ENCODE measurements at regions not wholly inside any gene's neighbourhood (a gene's known extent, or its start where the extent isn't known, plus 50 kb on each side); places are given as distances from the start of the nearest gene placed in this dataset.

DNA sequence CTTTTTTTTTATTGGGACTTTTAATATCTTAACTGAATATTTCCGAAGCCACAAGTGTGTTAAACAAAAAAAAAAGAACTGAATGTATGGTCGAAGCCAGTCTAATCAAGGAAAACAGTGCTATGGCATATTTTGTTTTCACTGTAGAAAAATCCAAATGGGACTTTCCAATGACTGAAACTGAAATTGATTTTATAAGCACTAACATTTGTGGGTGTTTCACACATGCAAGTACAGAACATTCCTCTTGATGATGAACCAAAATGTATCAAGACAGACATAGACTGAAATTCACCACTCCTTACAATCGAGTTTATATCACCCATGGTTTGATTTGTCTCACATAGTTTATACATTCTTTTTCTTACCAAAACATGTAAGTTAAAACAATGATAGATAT, 1026.8 kb downstream of the CDH18 start:
- no peaks in the 10 kb centered on the region for H3K4me1 ChIP-seq (ENCODE audit: control insufficient read depth, insufficient read depth, low read length, poor library complexity, severe bottlenecking)
- Mint-ChIP-seq H3K9me3 (peaks cover 0 to 7% (median 0%) of the 10 kb centered on the region in 7 donors), H3K4me3 (no peak overlapping the region), H3K4me1 (no peaks in the 10 kb centered on the region), H3K36me3 (no peaks in the 10 kb centered on the region), H3K27me3 (no peaks in the 10 kb centered on the region), H3K27ac (no peak overlapping the region)
- no peaks in the 10 kb centered on the region for H3K36me3 ChIP-seq (ENCODE audit: control insufficient read depth, insufficient read depth, low read length)
- H3K27me3 ChIP-seq (ENCODE audit: control insufficient read depth, insufficient read depth, low read length) = no peaks in the 10 kb centered on the region
- ATAC-seq (ENCODE audit: low read depth in 2 of 2) = no peak
- no peaks in the 10 kb centered on the region for H3K9me3 ChIP-seq (ENCODE audit: control insufficient read depth in 2 of 2, low read length in 2 of 2)
- no peak overlapping the region for H3K27ac ChIP-seq (ENCODE audit: insufficient read depth, low read length, poor library complexity, severe bottlenecking)
- H3K4me3 ChIP-seq (ENCODE audit: low read depth, low read length) = no peak overlapping the region
- DNase-seq = no peak

DNA sequence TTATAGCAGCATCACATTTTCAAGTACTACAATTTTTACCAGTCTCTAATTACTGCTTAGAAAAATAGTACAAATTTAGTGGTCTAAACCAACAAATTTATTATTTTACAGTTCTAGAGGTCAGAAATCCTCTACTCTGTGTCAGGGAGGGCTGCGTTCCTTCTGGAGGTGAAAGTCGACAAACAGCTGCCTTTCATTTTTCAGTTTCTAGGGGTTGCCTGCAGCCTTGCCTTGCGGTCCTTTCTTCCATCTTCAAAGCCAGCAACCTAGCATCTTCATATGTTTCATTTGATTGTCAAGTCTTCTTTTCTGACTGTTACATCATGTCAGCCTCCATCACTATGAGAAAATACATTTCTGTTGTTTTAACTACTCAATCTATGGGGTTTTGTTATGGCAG, 1022.1 kb downstream of the CDH18 start:
- Mint-ChIP-seq H3K4me1 (no peaks in the 10 kb centered on the region), H3K9me3 (peaks cover 0 to 13% (median 4%) of the 10 kb centered on the region in 7 donors), H3K27ac (no peak overlapping the region), H3K4me3 (no peak overlapping the region), H3K27me3 (no peaks in the 10 kb centered on the region), H3K36me3 (no peaks in the 10 kb centered on the region)
- H3K27me3 ChIP-seq (ENCODE audit: control insufficient read depth, insufficient read depth, low read length) = no peaks in the 10 kb centered on the region
- no peak for DNase-seq
- H3K4me1 ChIP-seq (ENCODE audit: control insufficient read depth, insufficient read depth, low read length, poor library complexity, severe bottlenecking) = no peaks in the 10 kb centered on the region
- no peak overlapping the region for H3K27ac ChIP-seq (ENCODE audit: insufficient read depth, low read length, poor library complexity, severe bottlenecking)
- no peak for ATAC-seq (ENCODE audit: low read depth in 2 of 2)
- no peaks in the 10 kb centered on the region for H3K36me3 ChIP-seq (ENCODE audit: control insufficient read depth, insufficient read depth, low read length)
- H3K4me3 ChIP-seq (ENCODE audit: low read depth, low read length) = no peak overlapping the region
- no peaks in the 10 kb centered on the region for H3K9me3 ChIP-seq (ENCODE audit: control insufficient read depth in 2 of 2, low read length in 2 of 2)

DNA sequence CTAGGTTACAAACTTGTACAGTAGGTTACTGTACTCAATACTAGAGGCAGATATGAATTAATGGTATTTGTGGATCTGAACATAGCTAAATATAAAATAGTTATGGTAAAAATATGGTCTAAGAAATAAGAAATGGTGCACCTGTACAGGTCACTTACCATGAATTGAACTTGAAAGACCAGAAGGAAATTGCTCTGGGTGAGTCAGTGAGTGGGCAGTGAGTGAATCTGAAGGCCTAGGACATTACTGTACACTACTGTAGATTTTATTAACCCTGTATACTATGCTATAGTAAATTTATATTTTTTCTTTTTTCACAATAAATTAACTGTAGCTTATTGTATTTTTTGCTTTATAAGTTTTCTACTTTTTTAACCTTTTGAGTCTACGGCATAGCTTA, 1020.4 kb downstream of the CDH18 start:
- H3K27me3 Mint-ChIP-seq = no peaks in the 10 kb centered on the region
- H3K9me3 ChIP-seq (ENCODE audit: control insufficient read depth in 2 of 2, low read length in 2 of 2) = no peaks in the 10 kb centered on the region
- no peak overlapping the region for H3K4me3 ChIP-seq (ENCODE audit: low read depth, low read length)
- H3K9me3 Mint-ChIP-seq = peaks cover 0 to 13% (median 4%) of the 10 kb centered on the region in 7 donors
- no peak for ATAC-seq (ENCODE audit: low read depth in 2 of 2)
- H3K27ac ChIP-seq (ENCODE audit: insufficient read depth, low read length, poor library complexity, severe bottlenecking) = no peak overlapping the region
- H3K4me1 ChIP-seq (ENCODE audit: control insufficient read depth, insufficient read depth, low read length, poor library complexity, severe bottlenecking) = no peaks in the 10 kb centered on the region
- no peak for DNase-seq
- H3K27ac Mint-ChIP-seq = no peak overlapping the region
- H3K4me3 Mint-ChIP-seq = no peak overlapping the region
- H3K36me3 Mint-ChIP-seq = no peaks in the 10 kb centered on the region
- no peaks in the 10 kb centered on the region for H3K36me3 ChIP-seq (ENCODE audit: control insufficient read depth, insufficient read depth, low read length)
- H3K27me3 ChIP-seq (ENCODE audit: control insufficient read depth, insufficient read depth, low read length) = no peaks in the 10 kb centered on the region
- no peaks in the 10 kb centered on the region for H3K4me1 Mint-ChIP-seq

DNA sequence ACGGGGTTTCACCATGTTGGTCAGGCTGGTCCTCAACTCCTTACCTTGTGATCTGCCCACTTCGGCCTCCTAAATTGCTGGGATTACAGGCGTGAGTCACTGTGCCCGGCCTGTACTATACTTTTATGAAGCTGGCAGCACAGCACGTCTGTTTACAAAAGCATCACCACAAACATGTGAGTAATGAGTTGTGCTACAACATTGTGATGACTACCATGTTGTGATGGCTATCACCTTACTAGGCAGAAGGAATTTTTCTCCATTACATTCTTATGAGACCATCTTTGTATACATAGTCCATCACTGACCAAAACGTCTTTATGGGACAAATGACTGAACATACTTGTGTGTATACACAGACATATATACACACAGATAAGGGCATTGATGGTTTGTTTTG, 1019.0 kb downstream of the CDH18 start:
- no peaks in the 10 kb centered on the region for H3K27me3 ChIP-seq (ENCODE audit: control insufficient read depth, insufficient read depth, low read length)
- no peak overlapping the region for H3K4me3 Mint-ChIP-seq
- no peak overlapping the region for H3K27ac ChIP-seq (ENCODE audit: insufficient read depth, low read length, poor library complexity, severe bottlenecking)
- H3K4me1 Mint-ChIP-seq = no peaks in the 10 kb centered on the region
- H3K36me3 Mint-ChIP-seq = no peaks in the 10 kb centered on the region
- H3K36me3 ChIP-seq (ENCODE audit: control insufficient read depth, insufficient read depth, low read length) = no peaks in the 10 kb centered on the region
- no peak overlapping the region for H3K27ac Mint-ChIP-seq
- no peaks in the 10 kb centered on the region for H3K9me3 ChIP-seq (ENCODE audit: control insufficient read depth in 2 of 2, low read length in 2 of 2)
- H3K4me3 ChIP-seq (ENCODE audit: low read depth, low read length) = no peak overlapping the region
- H3K27me3 Mint-ChIP-seq = no peaks in the 10 kb centered on the region
- ATAC-seq (ENCODE audit: low read depth in 2 of 2) = no peak
- DNase-seq = no peak
- H3K9me3 Mint-ChIP-seq = peaks cover 1 to 13% (median 4%) of the 10 kb centered on the region in 7 donors
- no peaks in the 10 kb centered on the region for H3K4me1 ChIP-seq (ENCODE audit: control insufficient read depth, insufficient read depth, low read length, poor library complexity, severe bottlenecking)

DNA sequence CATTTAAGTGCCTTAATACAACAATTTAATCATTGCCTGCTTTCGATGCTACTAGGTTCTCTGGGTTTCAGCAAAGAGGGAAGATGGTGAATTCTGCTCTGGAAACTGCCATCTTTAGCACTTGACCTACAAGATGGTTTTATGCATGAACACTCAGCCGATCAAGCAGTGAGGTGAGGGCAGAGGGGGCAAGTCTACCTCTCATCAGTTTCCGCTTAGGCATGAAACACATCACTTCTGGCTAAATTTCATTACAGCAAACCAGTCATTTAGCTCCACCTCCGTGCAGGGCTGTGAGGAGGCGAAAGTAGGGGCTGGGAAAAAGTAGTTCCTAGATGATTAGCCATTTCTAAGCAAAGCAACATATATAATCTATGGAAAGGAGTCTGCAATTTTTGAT, 1018.0 kb downstream of the CDH18 start:
- Histone ChIP-seq H3K27me3 (ENCODE audit: control insufficient read depth, insufficient read depth, low read length) (no peaks in the 10 kb centered on the region), H3K9me3 (ENCODE audit: control insufficient read depth in 2 of 2, low read length in 2 of 2) (no peaks in the 10 kb centered on the region), H3K4me1 (ENCODE audit: control insufficient read depth, insufficient read depth, low read length, poor library complexity, severe bottlenecking) (no peaks in the 10 kb centered on the region), H3K27ac (ENCODE audit: insufficient read depth, low read length, poor library complexity, severe bottlenecking) (no peak overlapping the region), H3K4me3 (ENCODE audit: low read depth, low read length) (no peak overlapping the region), H3K36me3 (ENCODE audit: control insufficient read depth, insufficient read depth, low read length) (no peaks in the 10 kb centered on the region)
- peaks cover 1 to 9% (median 4%) of the 10 kb centered on the region in 7 donors for H3K9me3 Mint-ChIP-seq
- DNase-seq (no peak), ATAC-seq (ENCODE audit: low read depth in 2 of 2) (no peak)
- H3K36me3 Mint-ChIP-seq = no peaks in the 10 kb centered on the region
- no peak overlapping the region for H3K27ac Mint-ChIP-seq
- H3K27me3 Mint-ChIP-seq = no peaks in the 10 kb centered on the region
- no peak overlapping the region for H3K4me3 Mint-ChIP-seq
- no peaks in the 10 kb centered on the region for H3K4me1 Mint-ChIP-seq

DNA sequence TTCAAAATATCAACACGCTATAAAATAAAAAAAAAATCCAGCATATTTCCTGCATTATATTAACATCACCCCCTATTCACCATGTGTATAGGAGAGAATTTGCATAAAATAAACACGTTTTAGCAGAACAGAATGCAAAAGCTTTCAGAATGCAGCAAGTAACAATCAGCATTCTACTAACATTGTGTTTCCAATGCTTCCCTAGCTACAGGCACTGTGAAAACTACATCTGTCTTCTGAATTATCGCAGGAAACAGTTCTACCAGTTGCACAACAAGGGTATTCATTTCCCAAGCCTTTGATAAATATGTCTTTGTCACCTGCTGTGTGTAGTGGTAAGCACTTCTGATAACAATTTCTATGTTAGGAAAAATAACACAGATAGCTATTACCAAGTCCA, 1015.8 kb downstream of the CDH18 start:
- H3K9me3 ChIP-seq (ENCODE audit: control insufficient read depth in 2 of 2, low read length in 2 of 2) = no peaks in the 10 kb centered on the region
- Mint-ChIP-seq H3K9me3 (peaks cover 1 to 6% (median 2%) of the 10 kb centered on the region in 7 donors), H3K4me3 (no peak overlapping the region), H3K36me3 (no peaks in the 10 kb centered on the region), H3K27me3 (no peaks in the 10 kb centered on the region), H3K4me1 (no peaks in the 10 kb centered on the region), H3K27ac (no peak overlapping the region)
- H3K27ac ChIP-seq (ENCODE audit: insufficient read depth, low read length, poor library complexity, severe bottlenecking) = no peak overlapping the region
- H3K4me1 ChIP-seq (ENCODE audit: control insufficient read depth, insufficient read depth, low read length, poor library complexity, severe bottlenecking) = no peaks in the 10 kb centered on the region
- no peaks in the 10 kb centered on the region for H3K36me3 ChIP-seq (ENCODE audit: control insufficient read depth, insufficient read depth, low read length)
- ATAC-seq (ENCODE audit: low read depth in 2 of 2) = no peak
- H3K4me3 ChIP-seq (ENCODE audit: low read depth, low read length) = no peak overlapping the region
- DNase-seq = no peak
- no peaks in the 10 kb centered on the region for H3K27me3 ChIP-seq (ENCODE audit: control insufficient read depth, insufficient read depth, low read length)

DNA sequence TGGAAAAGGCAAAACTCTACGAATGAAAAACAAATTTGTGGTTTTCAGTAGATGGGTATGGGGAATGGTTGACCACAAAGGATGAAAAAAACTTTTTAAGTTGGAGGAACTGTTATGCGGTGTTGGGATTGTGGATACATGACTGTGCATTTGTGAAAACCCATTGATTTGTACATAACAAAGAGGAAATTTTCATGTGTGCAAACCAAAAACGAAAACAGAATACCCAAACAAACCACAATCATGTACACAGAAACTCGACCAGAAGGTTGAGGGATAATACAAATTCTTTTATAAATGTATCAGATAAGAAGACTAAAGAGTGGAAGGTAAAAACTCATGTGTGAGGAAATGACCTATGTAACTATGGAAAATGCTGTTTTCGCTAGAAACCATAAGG, 1012.4 kb downstream of the CDH18 start:
- Mint-ChIP-seq H3K27ac (no peak overlapping the region), H3K4me3 (no peak overlapping the region), H3K36me3 (no peaks in the 10 kb centered on the region), H3K4me1 (no peaks in the 10 kb centered on the region), H3K9me3 (peaks cover 0 to 6% (median 1%) of the 10 kb centered on the region in 7 donors), H3K27me3 (no peaks in the 10 kb centered on the region)
- H3K9me3 ChIP-seq (ENCODE audit: control insufficient read depth in 2 of 2, low read length in 2 of 2) = no peaks in the 10 kb centered on the region
- ATAC-seq (ENCODE audit: low read depth in 2 of 2) (no peak), DNase-seq (no peak)
- H3K4me3 ChIP-seq (ENCODE audit: low read depth, low read length) = no peak overlapping the region
- no peak overlapping the region for H3K27ac ChIP-seq (ENCODE audit: insufficient read depth, low read length, poor library complexity, severe bottlenecking)
- H3K4me1 ChIP-seq (ENCODE audit: control insufficient read depth, insufficient read depth, low read length, poor library complexity, severe bottlenecking) = no peaks in the 10 kb centered on the region
- no peaks in the 10 kb centered on the region for H3K36me3 ChIP-seq (ENCODE audit: control insufficient read depth, insufficient read depth, low read length)
- H3K27me3 ChIP-seq (ENCODE audit: control insufficient read depth, insufficient read depth, low read length) = no peaks in the 10 kb centered on the region

DNA sequence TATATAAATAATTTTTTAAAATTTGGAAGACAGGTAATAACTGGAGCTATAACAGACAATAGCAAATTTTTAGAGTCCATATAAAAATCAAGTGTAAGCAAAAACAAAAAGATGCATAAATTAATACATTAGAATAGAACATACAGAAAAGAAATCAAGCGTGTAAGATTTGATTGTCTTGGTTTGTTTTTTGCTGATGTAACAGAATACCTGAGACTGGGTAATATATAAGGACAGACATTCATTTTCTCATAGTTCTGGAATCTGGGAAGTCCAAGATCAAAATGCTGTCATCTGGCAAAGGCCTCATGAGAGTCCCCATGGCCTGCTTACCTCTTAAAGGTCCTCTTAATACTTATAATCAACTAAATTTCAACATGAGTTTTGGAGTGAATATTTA, 1010.1 kb downstream of the CDH18 start:
- no peak for ATAC-seq (ENCODE audit: low read depth in 2 of 2)
- no peaks in the 10 kb centered on the region for H3K27me3 Mint-ChIP-seq
- H3K9me3 Mint-ChIP-seq = peaks cover under 1 to 16% (median 3%) of the 10 kb centered on the region in 7 donors
- DNase-seq = no peak
- no peak overlapping the region for H3K4me3 Mint-ChIP-seq
- Histone ChIP-seq H3K27ac (ENCODE audit: insufficient read depth, low read length, poor library complexity, severe bottlenecking) (no peak overlapping the region), H3K4me1 (ENCODE audit: control insufficient read depth, insufficient read depth, low read length, poor library complexity, severe bottlenecking) (no peaks in the 10 kb centered on the region), H3K36me3 (ENCODE audit: control insufficient read depth, insufficient read depth, low read length) (no peaks in the 10 kb centered on the region), H3K4me3 (ENCODE audit: low read depth, low read length) (no peak overlapping the region), H3K9me3 (ENCODE audit: control insufficient read depth in 2 of 2, low read length in 2 of 2) (no peaks in the 10 kb centered on the region), H3K27me3 (ENCODE audit: control insufficient read depth, insufficient read depth, low read length) (no peaks in the 10 kb centered on the region)
- H3K4me1 Mint-ChIP-seq = peaks cover 0 to 1% (median 0%) of the 10 kb centered on the region in 4 donors
- no peaks in the 10 kb centered on the region for H3K36me3 Mint-ChIP-seq
- H3K27ac Mint-ChIP-seq = no peak overlapping the region
